GM19035 (cell line): ENCODE measurements at regions not wholly inside any gene's neighbourhood (a gene's known extent, or its start where the extent isn't known, plus 50 kb on each side); places are given as distances from the start of the nearest gene placed in this dataset.
"Not testable (repeated sequence)": the region's sequence is repeated elsewhere in the genome, so short reads cannot be mapped to it uniquely, and the experiment has no call there.

Experiments used
- ATAC-seq: cut with Tn5 transposase; IDR thresholded peaks from one replicate; pipeline ENCODE4 v1.9.1; 2021; ENCODE audit not compliant: unreplicated experiment

GRCh38 chr11:23320131-23320530, 459.9 kb upstream of the CCDC179 start:
- ATAC-seq = no peak

- not testable (repeated sequence) for ATAC-seq
These were observed 475.3 kb upstream of the CCDC179 start for GRCh38 chr11:23335586-23335985.

- ATAC-seq = no peak
These were observed 476.7 kb upstream of the CCDC179 start for GRCh38 chr11:23336961-23337360.

GRCh38 chr11:23353611-23354010, 493.3 kb upstream of the CCDC179 start:
- no peak for ATAC-seq

GRCh38 chr11:23359297-23359696, 499.0 kb upstream of the CCDC179 start:
- ATAC-seq = no peak

- ATAC-seq = no peak
These were observed 503.8 kb upstream of the CCDC179 start for GRCh38 chr11:23364076-23364475.

- ATAC-seq = no peak
These were observed 510.5 kb upstream of the CCDC179 start for GRCh38 chr11:23370580-23371275.

GRCh38 chr11:23377909-23378308, 517.6 kb upstream of the CCDC179 start:
- ATAC-seq = no peak

GRCh38 chr11:23391031-23391430, 530.8 kb upstream of the CCDC179 start:
- ATAC-seq = no peak

- no peak for ATAC-seq
These were observed 537.8 kb upstream of the CCDC179 start for GRCh38 chr11:23398052-23398451.

GRCh38 chr11:23399995-23400394, 539.7 kb upstream of the CCDC179 start:
- no peak for ATAC-seq

- no peak for ATAC-seq
These were observed 543.2 kb upstream of the CCDC179 start for GRCh38 chr11:23403210-23404185.

GRCh38 chr11:23404225-23405160, 544.2 kb upstream of the CCDC179 start:
- no peak for ATAC-seq

- no peak for ATAC-seq
These were observed 545.2 kb upstream of the CCDC179 start for GRCh38 chr11:23405350-23405937.

GRCh38 chr11:23406131-23406819, 546.0 kb upstream of the CCDC179 start:
- no peak for ATAC-seq

GRCh38 chr11:23413057-23413456, 552.8 kb upstream of the CCDC179 start:
- ATAC-seq = no peak

- ATAC-seq = no peak
These were observed 562.8 kb upstream of the CCDC179 start for GRCh38 chr11:23423104-23423503.

GRCh38 chr11:23423656-23424055, 563.4 kb upstream of the CCDC179 start:
- no peak for ATAC-seq

GRCh38 chr11:23425381-23425780, 565.1 kb upstream of the CCDC179 start:
- ATAC-seq = no peak

GRCh38 chr11:23429569-23429968, 569.3 kb upstream of the CCDC179 start:
- no peak for ATAC-seq
